ENCODE measurements at regions not wholly inside any gene's neighbourhood (a gene's known extent, or its start where the extent isn't known, plus 50 kb on each side); places are given as distances from the start of the nearest gene placed in this dataset.

DNA sequence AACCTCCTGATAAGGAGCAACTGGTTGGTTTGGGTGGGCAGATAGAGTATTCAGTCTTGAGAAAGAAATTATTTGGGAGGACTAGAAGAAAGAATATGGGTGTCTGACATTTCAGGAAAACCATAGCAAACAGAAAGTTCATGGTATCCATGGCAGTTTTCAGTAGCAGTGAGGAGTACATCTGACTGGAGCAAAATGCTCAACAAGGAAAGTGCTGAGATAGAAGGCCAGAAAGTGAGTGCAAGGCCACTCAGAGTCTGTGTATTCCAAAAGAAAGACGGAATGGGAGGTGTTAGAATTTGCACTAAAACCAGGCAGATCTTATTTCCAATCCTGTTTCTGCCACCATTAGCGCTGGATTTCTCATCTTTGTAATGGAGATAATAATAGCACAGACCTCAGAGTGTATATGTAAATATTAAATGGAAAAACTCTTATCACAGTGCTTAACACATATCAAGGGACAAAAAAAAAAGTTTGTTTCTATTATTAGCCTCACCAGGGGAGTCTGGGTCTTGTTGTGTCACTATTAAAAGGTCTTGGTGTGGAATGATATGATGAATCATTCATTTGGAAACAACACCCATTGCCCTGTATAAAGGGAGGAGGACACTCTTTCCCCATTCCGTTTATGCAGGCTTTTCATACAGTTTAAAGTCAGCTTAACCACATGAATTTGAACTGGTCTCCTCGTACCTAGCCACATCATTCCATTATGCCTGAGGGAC lies 349.8 kb downstream of the IPO8 start:
- Histone ChIP-seq H3K4me1 (ENCODE audit: insufficient read depth, low read length) (no peaks in the 10 kb centered on the region), H3K27me3 (ENCODE audit: insufficient read depth, low read length) (no peaks in the 10 kb centered on the region), H3K27ac (ENCODE audit: low read depth, low read length) (no peak overlapping the region), H3K36me3 (ENCODE audit: insufficient read depth, low read length) (no peaks in the 10 kb centered on the region), H3K4me3 (ENCODE audit: low read length) (no peak overlapping the region), H3K9me3 (ENCODE audit: insufficient read depth, low read depth, low read length) (peaks cover 51% of the 10 kb centered on the region), H3K9ac (ENCODE audit: low read depth, low read length) (no peak overlapping the region)
- WGBS: 93% methylated on average over 3 of the region's 4 CpGs

DNA sequence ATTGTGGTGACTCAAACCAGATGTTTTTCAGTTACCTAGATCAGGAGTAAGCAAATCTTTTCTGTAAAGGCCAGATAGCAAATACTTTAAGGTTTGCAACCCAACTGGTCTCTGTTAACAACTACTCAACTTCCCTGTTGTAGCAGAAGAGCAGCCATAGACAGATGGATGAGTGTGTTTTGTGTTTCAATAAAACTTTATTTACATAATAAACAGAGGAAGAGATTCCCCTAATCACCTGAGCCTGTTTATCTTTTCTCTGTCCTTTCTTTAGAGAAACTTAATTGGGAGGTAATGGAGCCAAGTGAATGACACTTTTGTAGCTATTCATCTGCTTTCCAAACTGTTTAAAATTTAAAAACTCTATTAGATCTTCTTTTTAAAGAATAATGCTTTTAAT lies 365.1 kb downstream of the IPO8 start:
- H3K27me3 ChIP-seq (ENCODE audit: insufficient read depth, low read length): no peaks in the 10 kb centered on the region
- peaks cover 15% of the 10 kb centered on the region for H3K4me1 ChIP-seq (ENCODE audit: insufficient read depth, low read length)
- no peaks in the 10 kb centered on the region for H3K9me3 ChIP-seq (ENCODE audit: insufficient read depth, low read depth, low read length)
- no peak overlapping the region for H3K4me3 ChIP-seq (ENCODE audit: low read length)
- no peaks in the 10 kb centered on the region for H3K36me3 ChIP-seq (ENCODE audit: insufficient read depth, low read length)
- no peak overlapping the region for H3K9ac ChIP-seq (ENCODE audit: low read depth, low read length)
- peak overlapping the region; percentile 61 for H3K27ac ChIP-seq (ENCODE audit: low read depth, low read length)

DNA sequence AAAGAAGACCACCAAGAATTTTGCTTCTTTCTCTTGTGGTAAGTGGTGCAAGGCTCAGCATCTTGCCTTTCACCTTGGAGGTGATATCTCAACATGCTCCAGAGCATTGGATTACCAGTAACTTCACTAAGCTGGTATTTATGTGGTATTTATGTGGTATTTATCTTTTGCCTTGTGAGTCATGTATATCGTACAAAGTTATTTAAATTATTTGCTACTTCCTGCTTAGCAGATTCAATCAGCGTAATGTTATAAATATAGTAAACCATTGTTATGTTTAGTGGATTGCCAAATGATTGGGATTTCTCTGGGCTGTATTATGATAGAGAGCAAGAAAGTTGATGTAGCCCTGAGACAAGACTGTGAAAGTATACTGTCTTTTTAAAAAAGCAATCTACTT lies 366.4 kb downstream of the IPO8 start:
- Histone ChIP-seq H3K9me3 (ENCODE audit: insufficient read depth, low read depth, low read length) (no peaks in the 10 kb centered on the region), H3K27me3 (ENCODE audit: insufficient read depth, low read length) (no peaks in the 10 kb centered on the region), H3K4me3 (ENCODE audit: low read length) (no peak overlapping the region), H3K27ac (ENCODE audit: low read depth, low read length) (no peak overlapping the region), H3K9ac (ENCODE audit: low read depth, low read length) (no peak overlapping the region), H3K36me3 (ENCODE audit: insufficient read depth, low read length) (no peaks in the 10 kb centered on the region), H3K4me1 (ENCODE audit: insufficient read depth, low read length) (peaks cover 15% of the 10 kb centered on the region)
- WGBS: 100% methylated on average over 2 of the region's 2 CpGs

DNA sequence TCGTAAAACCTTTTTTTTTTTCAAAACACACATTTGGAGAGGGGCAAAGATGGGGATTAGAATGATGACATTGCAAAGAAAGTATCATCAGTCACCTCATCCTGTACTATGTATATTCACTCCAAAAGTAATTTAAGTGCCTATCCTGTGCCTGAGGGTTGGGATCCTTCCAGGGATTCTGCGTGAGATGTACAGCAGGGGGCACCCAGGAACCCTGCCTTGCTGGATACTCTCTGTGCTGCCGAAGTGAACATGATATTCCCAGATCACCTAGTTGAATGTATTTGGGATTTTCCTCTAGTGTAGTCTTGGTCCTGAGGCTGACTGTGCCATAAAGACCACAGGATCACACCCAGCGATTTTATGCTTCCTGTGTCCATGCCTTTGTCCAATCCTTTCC lies 372.7 kb downstream of the IPO8 start:
- no peaks in the 10 kb centered on the region for H3K9me3 ChIP-seq (ENCODE audit: insufficient read depth, low read depth, low read length)
- H3K4me3 ChIP-seq (ENCODE audit: low read length): no peak overlapping the region
- WGBS: 90% methylated on average over 3 of the region's 4 CpGs
- no peaks in the 10 kb centered on the region for H3K4me1 ChIP-seq (ENCODE audit: insufficient read depth, low read length)
- H3K27ac ChIP-seq (ENCODE audit: low read depth, low read length): no peak overlapping the region
- H3K9ac ChIP-seq (ENCODE audit: low read depth, low read length): no peak overlapping the region
- H3K36me3 ChIP-seq (ENCODE audit: insufficient read depth, low read length): no peaks in the 10 kb centered on the region
- no peaks in the 10 kb centered on the region for H3K27me3 ChIP-seq (ENCODE audit: insufficient read depth, low read length)

DNA sequence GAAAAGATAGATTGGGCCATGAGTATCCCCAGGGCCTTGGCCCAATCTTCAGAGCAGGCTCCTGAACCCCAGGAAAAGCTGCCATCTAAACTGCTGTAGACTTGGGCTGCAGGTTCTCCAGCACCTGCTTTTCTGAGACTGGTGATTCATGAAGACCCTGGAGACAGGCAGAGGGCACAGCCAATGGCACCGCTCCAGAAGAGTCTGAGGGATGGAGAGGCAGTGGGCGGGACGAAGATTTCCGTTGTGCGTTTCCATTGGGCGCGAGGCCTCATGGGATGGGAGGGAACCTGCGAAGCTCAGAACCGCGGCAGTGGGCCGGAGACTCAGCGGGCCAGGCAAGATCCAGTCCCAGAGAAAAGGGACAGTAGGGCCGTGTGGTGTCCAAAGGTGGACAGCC lies 375.1 kb downstream of the IPO8 start:
- Histone ChIP-seq H3K9ac (ENCODE audit: low read depth, low read length) (no peak overlapping the region), H3K4me3 (ENCODE audit: low read length) (no peak overlapping the region), H3K9me3 (ENCODE audit: insufficient read depth, low read depth, low read length) (no peaks in the 10 kb centered on the region), H3K27ac (ENCODE audit: low read depth, low read length) (no peak overlapping the region), H3K27me3 (ENCODE audit: insufficient read depth, low read length) (no peaks in the 10 kb centered on the region), H3K4me1 (ENCODE audit: insufficient read depth, low read length) (no peaks in the 10 kb centered on the region), H3K36me3 (ENCODE audit: insufficient read depth, low read length) (no peaks in the 10 kb centered on the region)
- 96% methylated on average over 13 of the region's 13 CpGs for WGBS

DNA sequence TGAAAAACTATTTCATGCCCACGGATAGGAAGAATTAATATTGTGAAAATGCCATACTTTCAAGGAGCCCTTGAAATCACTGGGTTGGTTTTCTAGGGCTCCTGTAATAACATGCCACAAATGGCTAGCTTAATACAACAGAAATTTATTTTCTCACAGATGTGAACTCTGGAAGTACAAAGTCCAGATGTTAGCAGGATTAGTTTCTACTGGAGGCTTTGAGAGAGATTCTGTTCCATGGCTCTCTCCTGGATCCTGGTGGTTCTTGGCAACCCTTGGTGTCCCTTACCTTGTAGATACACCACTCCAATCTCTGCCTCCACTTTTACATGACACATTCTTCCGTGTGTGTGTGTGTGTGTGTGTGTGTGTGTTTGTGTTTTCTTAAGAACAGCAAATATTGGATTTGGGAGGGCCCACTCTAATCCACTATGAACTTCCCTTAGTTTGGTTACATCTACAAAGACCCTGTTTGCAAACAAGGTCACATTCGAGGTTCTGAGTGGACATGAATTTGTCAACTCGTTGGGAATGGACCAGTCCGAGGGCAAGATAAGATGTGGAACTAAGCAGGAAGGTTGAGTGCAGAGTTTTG lies 381.1 kb downstream of the IPO8 start:
- H3K4me1 ChIP-seq (ENCODE audit: insufficient read depth, low read length): no peaks in the 10 kb centered on the region
- H3K36me3 ChIP-seq (ENCODE audit: insufficient read depth, low read length): no peaks in the 10 kb centered on the region
- 70% methylated on average over 4 of the region's 5 CpGs for WGBS
- no peak overlapping the region for H3K9ac ChIP-seq (ENCODE audit: low read depth, low read length)
- no peak overlapping the region for H3K4me3 ChIP-seq (ENCODE audit: low read length)
- no peaks in the 10 kb centered on the region for H3K27me3 ChIP-seq (ENCODE audit: insufficient read depth, low read length)
- H3K9me3 ChIP-seq (ENCODE audit: insufficient read depth, low read depth, low read length): peaks cover 4% of the 10 kb centered on the region; the same call in 1 of the 2 replicates
- H3K27ac ChIP-seq (ENCODE audit: low read depth, low read length): no peak overlapping the region

DNA sequence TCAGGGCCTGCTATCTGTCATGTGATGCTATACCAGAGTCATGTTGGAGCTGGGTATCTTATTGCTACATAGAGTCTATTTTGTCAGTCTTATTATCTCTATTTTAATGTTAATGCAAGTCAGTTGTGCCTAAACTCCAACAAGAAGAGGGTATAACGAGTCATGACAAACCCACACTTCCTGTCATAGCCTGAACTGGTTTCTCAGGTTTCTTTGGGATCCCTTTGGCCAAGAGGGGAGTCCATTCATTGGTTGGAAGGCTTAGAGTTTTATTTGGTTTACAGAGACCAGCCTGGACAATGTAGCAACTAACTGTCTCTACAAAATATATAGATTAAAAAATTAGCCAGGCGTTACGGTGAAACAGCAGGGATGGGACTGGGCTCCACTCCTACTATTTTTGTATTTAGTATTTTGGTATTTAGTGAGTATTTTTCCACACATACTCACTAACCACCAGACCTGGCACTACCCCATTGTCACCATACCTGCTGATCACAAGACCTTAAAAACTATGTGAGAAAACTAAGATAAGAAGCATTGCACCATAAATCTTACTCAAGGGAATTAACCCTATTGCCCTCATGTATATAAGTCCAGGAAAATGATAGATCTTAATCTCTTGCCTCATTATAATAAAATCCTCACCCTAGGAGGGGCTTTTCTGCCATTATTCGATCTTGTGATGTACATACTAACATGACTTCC lies 387.5 kb downstream of the IPO8 start:
- H3K4me1 ChIP-seq (ENCODE audit: insufficient read depth, low read length): no peaks in the 10 kb centered on the region
- no peaks in the 10 kb centered on the region for H3K27me3 ChIP-seq (ENCODE audit: insufficient read depth, low read length)
- H3K4me3 ChIP-seq (ENCODE audit: low read length): no peak overlapping the region
- 94% methylated on average over 2 of the region's 4 CpGs for WGBS
- no peak overlapping the region for H3K9ac ChIP-seq (ENCODE audit: low read depth, low read length)
- no peaks in the 10 kb centered on the region for H3K36me3 ChIP-seq (ENCODE audit: insufficient read depth, low read length)
- H3K9me3 ChIP-seq (ENCODE audit: insufficient read depth, low read depth, low read length): peaks cover 7% of the 10 kb centered on the region; the same call in 1 of the 2 replicates
- no peak overlapping the region for H3K27ac ChIP-seq (ENCODE audit: low read depth, low read length)

DNA sequence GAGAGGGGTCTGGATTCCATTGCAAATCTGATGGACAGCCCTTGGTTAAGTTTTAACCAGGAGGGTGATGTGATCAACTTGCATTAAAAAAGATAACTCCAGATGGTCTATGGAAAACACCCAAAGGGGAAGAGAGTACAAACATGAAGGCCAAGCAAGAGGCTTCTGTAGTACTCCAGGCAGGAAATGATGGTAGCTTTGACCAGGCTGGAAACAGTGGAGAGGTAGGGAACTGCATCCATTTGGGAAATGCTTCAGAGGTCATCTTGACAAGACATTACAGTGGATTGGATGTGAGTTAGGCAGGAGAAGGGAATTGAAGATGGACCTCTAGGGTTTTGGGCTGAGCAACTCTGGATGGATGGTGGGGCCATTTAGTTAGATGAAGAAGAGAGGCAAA lies 391.1 kb downstream of the IPO8 start:
- no peak overlapping the region for H3K4me3 ChIP-seq (ENCODE audit: low read length)
- 0 out of 2 replicates have a peak, but pooled peaks cover 3% of the 10 kb centered on the region for H3K9me3 ChIP-seq (ENCODE audit: insufficient read depth, low read depth, low read length)
- no peaks in the 10 kb centered on the region for H3K27me3 ChIP-seq (ENCODE audit: insufficient read depth, low read length)
- H3K9ac ChIP-seq (ENCODE audit: low read depth, low read length): no peak overlapping the region
- H3K27ac ChIP-seq (ENCODE audit: low read depth, low read length): no peak overlapping the region
- H3K4me1 ChIP-seq (ENCODE audit: insufficient read depth, low read length): no peaks in the 10 kb centered on the region
- no peaks in the 10 kb centered on the region for H3K36me3 ChIP-seq (ENCODE audit: insufficient read depth, low read length)

DNA sequence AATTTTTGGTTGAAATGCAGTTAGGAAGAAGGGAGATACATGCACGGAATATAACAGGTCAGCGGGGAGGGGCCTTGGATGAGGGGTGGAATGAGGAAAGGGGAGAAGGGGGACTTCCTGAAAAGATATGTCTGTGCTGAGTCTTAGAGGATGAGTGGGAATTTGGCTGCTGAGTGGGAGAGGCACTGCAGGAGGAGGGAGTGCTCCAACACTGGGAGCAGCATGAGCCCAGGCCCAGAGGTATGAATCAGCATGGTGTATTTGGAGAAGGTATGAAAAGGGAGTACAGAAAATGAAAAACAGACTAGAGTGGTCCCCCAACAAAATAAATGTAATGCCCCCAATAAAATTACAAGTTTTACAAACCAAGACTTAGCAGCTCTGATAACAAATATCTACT lies 394.4 kb downstream of the IPO8 start:
- H3K9ac ChIP-seq (ENCODE audit: low read depth, low read length): no peak overlapping the region
- H3K4me1 ChIP-seq (ENCODE audit: insufficient read depth, low read length): no peaks in the 10 kb centered on the region
- no peaks in the 10 kb centered on the region for H3K27me3 ChIP-seq (ENCODE audit: insufficient read depth, low read length)
- H3K4me3 ChIP-seq (ENCODE audit: low read length): no peak overlapping the region
- WGBS: 94% methylated on average over 2 of the region's 2 CpGs
- H3K36me3 ChIP-seq (ENCODE audit: insufficient read depth, low read length): no peaks in the 10 kb centered on the region
- H3K9me3 ChIP-seq (ENCODE audit: insufficient read depth, low read depth, low read length): no peaks in the 10 kb centered on the region
- no peak overlapping the region for H3K27ac ChIP-seq (ENCODE audit: low read depth, low read length)

DNA sequence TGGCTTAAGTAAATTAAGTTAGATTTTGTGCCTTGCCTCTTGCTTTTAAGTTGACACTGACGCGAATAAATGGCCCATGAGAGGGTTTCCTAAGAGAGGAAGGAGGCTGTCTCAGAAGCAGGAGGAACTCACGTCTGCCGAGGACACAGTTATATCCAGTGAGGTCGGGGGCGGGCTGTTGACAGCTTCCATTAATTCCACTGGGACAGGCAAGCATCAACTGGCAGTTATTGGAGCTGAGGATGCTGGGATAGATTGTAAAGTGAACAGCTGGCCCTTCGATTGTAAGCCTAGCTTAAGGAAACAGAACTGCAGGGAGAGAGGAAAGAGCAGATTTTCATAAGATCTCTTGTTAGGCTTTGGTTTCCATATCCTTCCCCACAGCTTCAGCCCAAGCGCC lies 399.2 kb downstream of the IPO8 start:
- H3K36me3 ChIP-seq (ENCODE audit: insufficient read depth, low read length): no peaks in the 10 kb centered on the region
- H3K4me1 ChIP-seq (ENCODE audit: insufficient read depth, low read length): no peaks in the 10 kb centered on the region
- no peaks in the 10 kb centered on the region for H3K27me3 ChIP-seq (ENCODE audit: insufficient read depth, low read length)
- 87% methylated on average over 8 of the region's 8 CpGs for WGBS
- H3K9ac ChIP-seq (ENCODE audit: low read depth, low read length): no peak overlapping the region
- no peak overlapping the region for H3K27ac ChIP-seq (ENCODE audit: low read depth, low read length)
- H3K9me3 ChIP-seq (ENCODE audit: insufficient read depth, low read depth, low read length): no peaks in the 10 kb centered on the region
- no peak overlapping the region for H3K4me3 ChIP-seq (ENCODE audit: low read length)

DNA sequence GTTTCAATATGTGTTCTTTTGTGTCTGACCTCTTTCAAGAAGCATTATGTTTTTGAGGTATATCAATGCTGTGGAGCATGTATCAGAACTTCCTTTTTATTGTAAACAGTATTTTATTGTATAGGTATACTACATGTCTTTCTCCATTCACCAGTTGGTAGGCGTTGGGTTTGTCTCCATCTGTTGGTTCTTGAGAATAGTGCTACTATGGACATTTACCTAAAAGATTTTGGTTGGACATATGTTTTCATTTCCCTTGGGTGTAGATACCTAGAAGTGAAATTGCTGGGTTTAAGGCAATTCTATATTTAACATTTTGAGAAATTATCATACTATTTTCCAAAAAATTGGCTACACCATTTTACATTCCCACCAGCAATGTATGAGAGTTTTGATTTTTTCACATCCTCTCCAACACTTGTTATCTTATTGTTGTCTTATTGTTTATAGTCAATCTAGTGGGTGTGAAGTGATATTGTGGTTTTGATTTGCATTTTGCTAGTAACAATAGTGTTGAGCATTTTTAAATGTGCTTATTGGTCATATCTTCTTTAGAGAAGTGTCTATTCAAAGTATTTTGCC lies 409.2 kb downstream of the IPO8 start:
- no peaks in the 10 kb centered on the region for H3K4me1 ChIP-seq (ENCODE audit: insufficient read depth, low read length)
- no peaks in the 10 kb centered on the region for H3K36me3 ChIP-seq (ENCODE audit: insufficient read depth, low read length)
- no peak overlapping the region for H3K9ac ChIP-seq (ENCODE audit: low read depth, low read length)
- H3K9me3 ChIP-seq (ENCODE audit: insufficient read depth, low read depth, low read length): no peaks in the 10 kb centered on the region
- H3K4me3 ChIP-seq (ENCODE audit: low read length): no peak overlapping the region
- WGBS: 80% methylated on average over 1 of the region's 1 CpG
- H3K27me3 ChIP-seq (ENCODE audit: insufficient read depth, low read length): no peaks in the 10 kb centered on the region
- no peak overlapping the region for H3K27ac ChIP-seq (ENCODE audit: low read depth, low read length)

Data from HUES64 (cell line).